Heart right ventricle (tissue), 16 donors: ENCODE measurements at regions not wholly inside any gene's neighbourhood (a gene's known extent, or its start where the extent isn't known, plus 50 kb on each side); places are given as distances from the start of the nearest gene placed in this dataset.

Source experiments
- ATAC-seq, 8 donors: fragments of 200-7000 bp; cut with Tn5 transposase; one replicate each; pipeline ENCODE4 v1.9.1; 2020; ENCODE audit warnings: mild to moderate bottlenecking in 8 of 8, moderate library complexity in 8 of 8, moderate number of reproducible peaks in 1 of 8
- DNase-seq, 2 donors: peaks; one replicate each; pipeline ENCODE4 v3.0.0-alpha.2; 2020
- H3K27ac ChIP-seq, 10 donors: fragments of 200-600 bp; sonication (generic) in 2 of 10; one replicate each; pipeline versions ENCODE4 v1.5.0 to v1.8.0; 2020 to 2022; ENCODE audit warnings: mild to moderate bottlenecking in 3 of 10
- H3K27me3 ChIP-seq, 7 donors: fragments of 200-600 bp; one replicate each; pipeline ENCODE4 v1.8.0; 2021 to 2022; ENCODE audit warnings: mild to moderate bottlenecking in 2 of 7
- H3K36me3 ChIP-seq, 9 donors: fragments of 200-600 bp; sonication (generic) in 1 of 9; one replicate each; pipeline versions ENCODE4 v1.5.0 to v1.8.0; 2020 to 2022; ENCODE audit warnings: mild to moderate bottlenecking in 2 of 9
- H3K4me1 ChIP-seq, 9 donors: fragments of 200-600 bp; sonication (generic) in 1 of 9; one replicate each; pipeline versions ENCODE4 v1.5.0 to v1.8.0; 2020 to 2022; ENCODE audit warnings: mild to moderate bottlenecking in 4 of 9
- H3K4me3 ChIP-seq, 10 donors: fragments of 200-600 bp; sonication (generic) in 2 of 10; one replicate each; pipeline versions ENCODE4 v1.5.0 to v1.8.0; 2020 to 2022; ENCODE audit warnings: mild to moderate bottlenecking in 7 of 10, moderate library complexity in 2 of 10
- H3K9me3 ChIP-seq, 11 donors: fragments of 200-600 bp in 10 of 11; sonication (generic) in 2 of 11; one replicate each; pipeline versions ENCODE4 v1.5.0 to v1.8.0; 2013 to 2022; ENCODE audit warnings: mild to moderate bottlenecking in 2 of 11, control low read depth in 1 of 11, moderate library complexity in 1 of 11
- WGBS, 2 donors: extraction: QIAGEN DNeasy Blood & Tissue Kit; methylation state at CpG; one replicate each; pipeline ENCODE4 v1.1.7; 2013; ENCODE audit warnings: inconsistent platforms in 1 of 2; 5-methylcytosine and 5-hydroxymethylcytosine counted together
- intact Hi-C, 10 donors: fragments of 100-400 bp; cut with DNase I; formaldehyde crosslinking; loops; one replicate each; pipeline versions ENCODE4 v1.11.1 to v1.14.2; 2022
- TF ChIP-seq, protein P1 (sequence below), 9 donors: fragments of 200-600 bp; sonication (generic) in 2 of 9; IDR thresholded peaks; one replicate each; pipeline versions ENCODE4 v1.5.0 to v1.8.0; 2021 to 2022; ENCODE audit warnings: antibody characterized with exemption in 9 of 9, mild to moderate bottlenecking in 5 of 9, moderate library complexity in 1 of 9
- donor health status: Arrhythmogenic right ventricular cardiomyopathy.
- donor health status: ischemic (EF 13 %, LVEDD 7.1; RV severe dilation, severe dysfunction).
- donor health status: healthy with polysubstance abuse.
- donor health status: DM: no; HTN: yes; CAD: no.
- donor health status: DM: no; HTN: no; CAD: no.
- donor health status: ischemic (EF 25% LVEDD 6.9; RV normal size, moderate dysfunction).
- donor health status: ischemic (EF 25% LVEDD 5.7; RV mildly dilated, moderate dysfunction).
- donor health status: healthy.
- donor health status: DM: yes; HTN: yes; CAD: no.
- donor health status: Ischemic cardiomyopathy.
- donor health status: ischemic (EF 35%, LVEDD 5.7; RV mildly dilated, moderate dysfunction).
- donor health status: nonischemic (EF 11% LVEDD 7.7; RV severe dilation, severe dysfunction).
- donor health status: DM: yes; HTN: yes; CAD: no.
- donor health status: PGD.
- donor health status: ischemic (EF 29% LVEDD 5.4; RV normal size, mild dysfunction).
- donor health status: nonischemic (EF 23%, LVEDD 6.1; RV moderate dilation, normal function).

- WGBS, 2 donors, result 81 to 83% methylated on average over 1 of the region's 1 CpG
- H3K4me3 ChIP-seq, result no peak overlapping the region
- no peaks in the 10 kb centered on the region for H3K27me3 ChIP-seq
- TF ChIP-seq, protein P1, sequence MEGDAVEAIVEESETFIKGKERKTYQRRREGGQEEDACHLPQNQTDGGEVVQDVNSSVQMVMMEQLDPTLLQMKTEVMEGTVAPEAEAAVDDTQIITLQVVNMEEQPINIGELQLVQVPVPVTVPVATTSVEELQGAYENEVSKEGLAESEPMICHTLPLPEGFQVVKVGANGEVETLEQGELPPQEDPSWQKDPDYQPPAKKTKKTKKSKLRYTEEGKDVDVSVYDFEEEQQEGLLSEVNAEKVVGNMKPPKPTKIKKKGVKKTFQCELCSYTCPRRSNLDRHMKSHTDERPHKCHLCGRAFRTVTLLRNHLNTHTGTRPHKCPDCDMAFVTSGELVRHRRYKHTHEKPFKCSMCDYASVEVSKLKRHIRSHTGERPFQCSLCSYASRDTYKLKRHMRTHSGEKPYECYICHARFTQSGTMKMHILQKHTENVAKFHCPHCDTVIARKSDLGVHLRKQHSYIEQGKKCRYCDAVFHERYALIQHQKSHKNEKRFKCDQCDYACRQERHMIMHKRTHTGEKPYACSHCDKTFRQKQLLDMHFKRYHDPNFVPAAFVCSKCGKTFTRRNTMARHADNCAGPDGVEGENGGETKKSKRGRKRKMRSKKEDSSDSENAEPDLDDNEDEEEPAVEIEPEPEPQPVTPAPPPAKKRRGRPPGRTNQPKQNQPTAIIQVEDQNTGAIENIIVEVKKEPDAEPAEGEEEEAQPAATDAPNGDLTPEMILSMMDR (IDR thresholded peaks at IDR 0.05), result no peak
- no peak overlapping the region for H3K27ac ChIP-seq
- DNase-seq (no peak), ATAC-seq (no peak)
- intact Hi-C loops, result no loop called here
- no peaks in the 10 kb centered on the region for H3K36me3 ChIP-seq
- H3K4me1 ChIP-seq, result no peaks in the 10 kb centered on the region
- H3K9me3 ChIP-seq, result no peaks in the 10 kb centered on the region
These were observed 216.9 kb upstream of the LRP1B start for GRCh38 chr2:142347751-142348150.

GRCh38 chr2:142339261-142339660 lies 208.4 kb upstream of the LRP1B start:
- no peaks in the 10 kb centered on the region for H3K4me1 ChIP-seq
- H3K27ac ChIP-seq, result no peak overlapping the region
- H3K4me3 ChIP-seq, result no peak overlapping the region
- peaks cover 0 to 17% (median 5%) of the 10 kb centered on the region in 11 donors for H3K9me3 ChIP-seq
- intact Hi-C loops, result no loop called here
- H3K36me3 ChIP-seq, result no peaks in the 10 kb centered on the region
- ATAC-seq (no peak), DNase-seq (no peak)
- TF ChIP-seq, protein P1 (IDR thresholded peaks at IDR 0.05), result no peak
- no peaks in the 10 kb centered on the region for H3K27me3 ChIP-seq

- intact Hi-C loops, result no loop called here
- Histone ChIP-seq H3K4me3 (no peak overlapping the region), H3K27me3 (no peaks in the 10 kb centered on the region), H3K9me3 (peaks cover 0 to 18% (median 7%) of the 10 kb centered on the region in 11 donors), H3K4me1 (no peaks in the 10 kb centered on the region), H3K27ac (no peak overlapping the region), H3K36me3 (no peaks in the 10 kb centered on the region)
- ATAC-seq (no peak), DNase-seq (no peak)
- whole genome bisulfite sequencing, 2 donors, result 60% methylated on average over 2 of the region's 2 CpGs
- TF ChIP-seq, protein P1 (IDR thresholded peaks at IDR 0.05), result no peak
These were observed 201.4 kb upstream of the LRP1B start for GRCh38 chr2:142332196-142332595.

GRCh38 chr2:142330458-142330857 lies 199.6 kb upstream of the LRP1B start:
- no peaks in the 10 kb centered on the region for H3K36me3 ChIP-seq
- peaks cover 0 to 13% (median 7%) of the 10 kb centered on the region in 11 donors for H3K9me3 ChIP-seq
- TF ChIP-seq, protein P1 (IDR thresholded peaks at IDR 0.05), result no peak
- no peak for DNase-seq
- H3K4me3 ChIP-seq, result no peak overlapping the region
- no peaks in the 10 kb centered on the region for H3K4me1 ChIP-seq
- no peak for ATAC-seq
- H3K27me3 ChIP-seq, result no peaks in the 10 kb centered on the region
- WGBS, 2 donors, result 83 to 89% methylated on average over 1 of the region's 1 CpG
- H3K27ac ChIP-seq, result no peak overlapping the region
- intact Hi-C loops, result no loop called here

DNA sequence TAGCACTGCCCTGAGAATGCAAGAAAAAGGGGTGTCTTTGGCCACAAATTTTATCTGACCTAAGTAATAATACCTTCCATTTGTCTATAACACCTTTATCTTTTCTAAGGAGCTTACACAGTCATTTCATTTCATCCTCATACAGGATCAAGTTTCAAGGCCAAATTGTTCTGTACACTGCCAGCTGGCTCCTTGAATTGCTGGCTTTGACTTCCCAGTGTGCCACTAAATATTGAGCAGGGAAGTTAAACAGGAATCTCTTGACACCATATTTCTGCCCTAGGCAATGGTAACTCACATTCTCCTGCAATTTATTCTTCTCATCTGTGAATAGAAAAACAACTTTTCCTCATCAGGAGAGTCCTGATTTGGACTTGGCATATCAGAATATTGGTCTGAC lies 195.1 kb upstream of the LRP1B start:
- TF ChIP-seq, protein P1 (IDR thresholded peaks at IDR 0.05), result no peak

More for the DNA sequence above, 195.1 kb upstream of the LRP1B start:
- no peaks in the 10 kb centered on the region for H3K27me3 ChIP-seq
- no peaks in the 10 kb centered on the region for H3K4me1 ChIP-seq
- DNase-seq (no peak), ATAC-seq (no peak)
- intact Hi-C loops, result no loop called here
- no peak overlapping the region for H3K27ac ChIP-seq
- no peaks in the 10 kb centered on the region for H3K36me3 ChIP-seq
- H3K9me3 ChIP-seq, result no peaks in the 10 kb centered on the region
- H3K4me3 ChIP-seq, result no peak overlapping the region
